Kidney epithelial cell (primary cell): ENCODE measurements at regions not wholly inside any gene's neighbourhood (a gene's known extent, or its start where the extent isn't known, plus 50 kb on each side); places are given as distances from the start of the nearest gene placed in this dataset.

ENCODE experiments used
- DNase-seq: peaks from one replicate; pipeline ENCODE4 v3.0.0-alpha.2; 2010; ENCODE audit warnings: low read depth
- H3K27me3 ChIP-seq: 2 replicates; pipeline ENCODE4 v1.6.0; 2011; ENCODE audit warnings: low read length; ENCODE audit not compliant: control insufficient read depth, insufficient read depth
- H3K36me3 ChIP-seq: 2 replicates; pipeline ENCODE4 v1.5.1; 2011; ENCODE audit warnings: low read length; ENCODE audit not compliant: control insufficient read depth, insufficient read depth
- H3K4me3 ChIP-seq: 2 replicates; pipeline ENCODE4 v1.5.1; 2011; ENCODE audit warnings: low read depth, mild to moderate bottlenecking, control low read depth, low read length
- CTCF ChIP-seq: IDR thresholded peaks from 2 replicates; pipeline ENCODE4 v1.5.1; 2011; ENCODE audit warnings: mild to moderate bottlenecking, moderate library complexity, low read length, control low read depth, inconsistent platforms; ENCODE audit not compliant: insufficient read depth, poor library complexity, severe bottlenecking

DNA sequence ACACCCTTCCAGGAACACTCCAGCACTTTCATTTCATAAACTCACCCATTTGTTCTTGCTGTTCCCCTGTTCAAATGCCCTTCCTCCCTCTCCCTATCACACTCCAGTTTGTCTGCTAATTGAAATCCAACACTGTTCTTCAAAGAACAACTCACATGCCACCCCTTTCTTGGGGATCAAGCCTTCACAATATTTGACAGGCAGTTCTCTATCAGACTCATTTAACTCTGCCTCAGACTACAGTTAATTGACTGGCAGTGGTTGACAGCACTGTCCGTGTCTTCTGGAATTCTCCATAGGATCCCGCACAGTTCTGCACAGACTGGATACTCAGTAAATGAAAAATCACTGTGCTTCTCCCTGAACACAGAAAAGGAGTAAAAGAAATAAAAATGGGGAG lies 87.8 kb downstream of the PMP22 start:
- DNase-seq = no peak
- no peak overlapping the region for H3K4me3 ChIP-seq
- no peaks in the 10 kb centered on the region for H3K36me3 ChIP-seq
- no peaks in the 10 kb centered on the region for H3K27me3 ChIP-seq
- no peak for TF ChIP-seq CTCF

DNA sequence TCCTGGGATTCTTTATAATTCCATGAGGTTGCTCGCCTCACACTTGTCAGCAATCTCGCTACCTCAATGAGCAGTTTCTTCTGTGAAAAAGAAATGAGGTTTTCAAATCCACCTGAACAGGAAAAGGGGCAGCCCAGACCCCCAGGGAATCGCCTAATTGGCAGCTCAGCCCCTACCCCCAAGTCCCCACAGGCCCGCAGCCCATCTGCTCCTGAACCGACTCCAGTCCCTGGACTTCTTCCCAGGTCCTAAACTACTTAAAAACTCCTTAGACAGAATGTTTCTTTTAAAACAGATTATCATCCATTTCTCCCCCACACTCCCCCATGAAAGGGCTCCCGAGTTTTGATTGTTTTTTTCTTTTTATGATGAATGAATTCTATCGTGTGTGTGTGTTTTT lies 89.8 kb downstream of the PMP22 start:
- Histone ChIP-seq H3K27me3 (no peaks in the 10 kb centered on the region), H3K36me3 (no peaks in the 10 kb centered on the region), H3K4me3 (no peak overlapping the region)
- no peak for DNase-seq
- TF ChIP-seq CTCF = no peak

GRCh38 chr17:15171167-15172047 lies 93.7 kb downstream of the PMP22 start:
- Histone ChIP-seq H3K4me3 (no peak overlapping the region), H3K27me3 (no peaks in the 10 kb centered on the region), H3K36me3 (no peaks in the 10 kb centered on the region)
- DNase-seq = peak; percentile 12
- TF ChIP-seq CTCF = peak; percentile 88

DNA sequence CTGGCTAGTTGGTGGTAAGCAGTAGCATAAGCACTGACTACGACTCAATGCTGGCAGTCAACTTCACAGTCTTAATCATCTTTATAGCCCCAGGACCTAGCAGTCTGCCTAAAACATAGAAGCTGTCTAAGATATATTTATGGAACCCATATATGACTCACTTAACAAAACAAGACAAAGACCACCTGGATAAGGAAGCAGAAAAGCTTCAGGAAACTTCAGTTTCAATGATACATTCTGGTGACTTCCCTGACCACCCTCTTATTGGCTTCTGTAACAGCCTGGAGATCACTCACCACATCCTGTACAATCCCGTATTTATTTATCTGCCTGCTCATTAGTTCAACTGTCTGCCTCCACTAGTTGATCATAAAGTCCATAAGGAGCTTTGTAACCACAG lies 95.5 kb downstream of the PMP22 start:
- Histone ChIP-seq H3K4me3 (no peak overlapping the region), H3K27me3 (no peaks in the 10 kb centered on the region), H3K36me3 (no peaks in the 10 kb centered on the region)
- peak; percentile 26 for DNase-seq
- no peak for TF ChIP-seq CTCF

- Histone ChIP-seq H3K4me3 (no peak overlapping the region), H3K27me3 (no peaks in the 10 kb centered on the region)
- TF ChIP-seq CTCF = no peak
These were observed 96.7 kb downstream of the PMP22 start for GRCh38 chr17:15168379-15168778.

DNA sequence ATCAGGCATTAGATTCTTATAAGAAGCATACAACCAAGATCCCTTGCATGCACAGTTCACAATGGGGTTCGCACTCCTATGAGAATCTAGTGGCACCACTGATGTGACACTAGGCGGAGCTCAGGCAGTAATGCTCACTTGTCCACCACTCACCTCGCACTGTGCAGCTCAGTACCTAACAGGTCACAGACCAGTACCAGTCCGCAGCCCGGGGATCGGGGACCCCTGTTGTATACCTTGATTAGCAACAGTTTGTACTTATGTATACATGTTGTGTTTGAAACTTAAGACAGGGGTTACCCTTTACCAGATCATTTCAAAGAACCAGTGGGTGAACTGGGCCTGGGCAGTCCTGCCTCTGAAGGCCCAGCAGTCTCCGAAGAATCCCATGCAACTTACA lies 103.7 kb downstream of the PMP22 start:
- no peak for TF ChIP-seq CTCF
- DNase-seq = no peak
- Histone ChIP-seq H3K4me3 (no peak overlapping the region), H3K36me3 (no peaks in the 10 kb centered on the region), H3K27me3 (no peaks in the 10 kb centered on the region)

More at GRCh38 chr17:15168379-15168778, 96.7 kb downstream of the PMP22 start:
- no peaks in the 10 kb centered on the region for H3K36me3 ChIP-seq
- DNase-seq = no peak
